ENCODE measurements at regions not wholly inside any gene's neighbourhood (a gene's known extent, or its start where the extent isn't known, plus 50 kb on each side); places are given as distances from the start of the nearest gene placed in this dataset.
"Not testable (repeated sequence)": the region's sequence is repeated elsewhere in the genome, so short reads cannot be mapped to it uniquely, and the experiment has no call there.

DNA sequence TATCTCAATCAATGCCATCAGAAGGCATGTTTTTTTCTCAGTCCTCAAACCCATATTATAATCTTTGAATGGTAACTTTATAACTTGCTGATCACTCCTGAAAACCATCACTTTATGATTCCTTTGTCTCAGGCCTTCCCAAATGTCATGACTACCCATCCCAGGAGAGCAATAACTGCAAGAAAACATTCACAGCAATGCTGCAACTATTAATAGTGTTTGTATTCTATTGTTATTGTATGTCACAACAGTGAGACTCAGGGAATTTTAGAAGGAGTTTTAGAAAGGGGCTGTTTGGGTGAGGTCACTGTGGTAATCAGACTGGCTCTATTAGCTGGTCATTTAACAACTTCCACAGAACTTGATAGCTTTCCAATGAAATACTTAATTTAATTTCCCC is 301.4 kb upstream of the TBX18 start:
- Histone ChIP-seq H3K9ac (ENCODE audit: insufficient read length) (no peak overlapping the region), H3K4me3 (no peak overlapping the region), H3K9me3 (ENCODE audit: low read depth, low read length) (no peaks in the 10 kb centered on the region), H3K27ac (no peak overlapping the region), H3K36me3 (ENCODE audit: insufficient read depth, low read length) (no peaks in the 10 kb centered on the region)
- DNase-seq (ENCODE audit: low read depth, low spot score): no peak
- no peak for TF ChIP-seq POLR2AphosphoS5 (IDR thresholded peaks at IDR 0.05; ENCODE audit: borderline replicate concordance, low read depth, low read length)
- no peak for TF ChIP-seq EZH2 (IDR thresholded peaks at IDR 0.05)
- no peak for TF ChIP-seq FOXP2 (optimal IDR thresholded peaks at IDR 0.05; ENCODE audit: control extremely low read depth, extremely low read length, insufficient read depth)

DNA sequence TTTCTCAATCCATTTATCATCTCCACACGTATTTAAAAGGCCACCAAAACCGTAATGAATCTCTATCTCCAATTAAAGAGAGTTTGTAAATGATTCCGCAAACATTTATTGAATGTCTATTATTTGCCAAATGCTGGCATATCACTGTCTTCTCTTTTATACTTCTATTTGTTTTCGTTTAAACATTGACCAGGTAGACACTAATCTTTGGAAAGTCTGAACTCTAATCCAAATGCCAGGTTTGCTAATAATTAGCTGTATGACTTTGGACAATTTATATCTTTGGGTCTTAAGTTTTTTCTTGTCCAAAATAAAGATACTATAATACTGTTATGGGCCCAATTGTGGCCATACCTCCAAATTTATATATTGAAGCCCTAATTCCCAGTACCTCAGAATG is 299.2 kb upstream of the TBX18 start:
- TF ChIP-seq EZH2 (IDR thresholded peaks at IDR 0.05) (no peak), POLR2AphosphoS5 (IDR thresholded peaks at IDR 0.05; ENCODE audit: borderline replicate concordance, low read depth, low read length) (no peak), FOXP2 (optimal IDR thresholded peaks at IDR 0.05; ENCODE audit: control extremely low read depth, extremely low read length, insufficient read depth) (no peak)
- Histone ChIP-seq H3K9ac (ENCODE audit: insufficient read length) (no peak overlapping the region), H3K4me3 (no peak overlapping the region), H3K27ac (no peak overlapping the region), H3K9me3 (ENCODE audit: low read depth, low read length) (no peaks in the 10 kb centered on the region), H3K36me3 (ENCODE audit: insufficient read depth, low read length) (no peaks in the 10 kb centered on the region)
- DNase-seq (ENCODE audit: low read depth, low spot score): no peak

DNA sequence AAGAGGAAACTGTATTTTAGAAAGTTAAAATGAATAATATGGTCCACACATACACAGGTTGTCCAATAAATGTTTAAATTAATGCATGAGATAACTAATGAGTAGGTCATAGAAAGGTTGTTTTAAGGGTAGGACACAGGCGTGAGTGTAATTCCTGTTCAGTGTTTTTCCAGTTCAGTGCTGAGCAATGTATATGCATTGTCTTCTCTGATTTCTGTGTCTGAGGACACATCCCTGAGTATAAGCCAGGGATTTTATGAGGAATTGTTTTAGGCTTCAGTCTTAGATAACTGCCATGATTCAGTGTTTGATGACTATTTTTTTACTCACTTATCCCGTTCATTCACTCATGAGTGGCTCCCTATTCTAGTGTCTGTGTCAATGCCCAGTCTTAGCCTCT is 298.5 kb upstream of the TBX18 start:
- Histone ChIP-seq H3K4me3 (no peak overlapping the region), H3K9ac (ENCODE audit: insufficient read length) (no peak overlapping the region), H3K36me3 (ENCODE audit: insufficient read depth, low read length) (no peaks in the 10 kb centered on the region), H3K27ac (no peak overlapping the region; the same call in 1 of the 2 replicates), H3K9me3 (ENCODE audit: low read depth, low read length) (no peaks in the 10 kb centered on the region)
- no peak for DNase-seq (ENCODE audit: low read depth, low spot score)
- TF ChIP-seq POLR2AphosphoS5 (IDR thresholded peaks at IDR 0.05; ENCODE audit: borderline replicate concordance, low read depth, low read length) (no peak), EZH2 (IDR thresholded peaks at IDR 0.05) (no peak), FOXP2 (optimal IDR thresholded peaks at IDR 0.05; ENCODE audit: control extremely low read depth, extremely low read length, insufficient read depth) (no peak)

DNA sequence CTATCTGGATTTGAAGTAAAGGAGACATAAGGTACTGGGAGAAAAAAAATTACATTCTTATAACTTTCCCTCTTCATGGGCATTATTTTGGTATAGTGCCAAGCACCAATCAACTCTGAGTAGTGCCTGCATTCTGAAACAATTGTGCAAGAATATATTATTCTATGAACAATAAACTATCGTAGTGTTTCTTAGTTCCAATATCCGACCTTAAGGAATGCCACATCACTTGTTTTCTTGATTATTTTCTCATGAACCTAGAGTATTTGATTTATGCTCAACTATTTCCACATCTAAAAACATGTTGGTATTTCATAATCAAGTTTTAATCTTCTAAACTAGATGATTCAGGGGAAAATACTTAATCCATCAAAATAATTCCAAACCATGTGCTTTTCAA is 294.4 kb upstream of the TBX18 start:
- DNase-seq (ENCODE audit: low read depth, low spot score): no peak
- no peaks in the 10 kb centered on the region for H3K9me3 ChIP-seq (ENCODE audit: low read depth, low read length)
- H3K36me3 ChIP-seq (ENCODE audit: insufficient read depth, low read length): no peaks in the 10 kb centered on the region
- H3K27ac ChIP-seq: no peak overlapping the region
- H3K4me3 ChIP-seq: no peak overlapping the region
- no peak overlapping the region for H3K9ac ChIP-seq (ENCODE audit: insufficient read length)
- TF ChIP-seq FOXP2 (optimal IDR thresholded peaks at IDR 0.05; ENCODE audit: control extremely low read depth, extremely low read length, insufficient read depth) (no peak), POLR2AphosphoS5 (IDR thresholded peaks at IDR 0.05; ENCODE audit: borderline replicate concordance, low read depth, low read length) (no peak), EZH2 (IDR thresholded peaks at IDR 0.05) (no peak)

DNA sequence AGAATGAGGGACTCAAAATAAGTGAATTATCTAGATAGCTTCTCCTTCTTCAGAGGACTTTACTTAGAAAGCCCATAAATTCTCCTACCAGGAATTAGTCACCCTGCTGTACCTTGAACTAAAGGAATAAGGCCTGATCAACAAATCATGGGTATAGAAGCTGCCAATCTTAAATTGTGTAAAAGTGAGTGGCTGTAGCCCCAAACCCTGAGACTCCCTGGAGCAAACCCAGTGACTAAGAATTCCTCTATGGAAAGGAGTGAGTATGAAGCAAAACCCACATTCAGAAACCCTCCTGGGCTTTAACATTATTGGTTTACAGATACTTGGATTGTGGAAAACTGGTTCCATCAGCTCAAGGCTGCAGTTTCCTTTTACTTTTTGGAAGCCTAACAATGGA is 285.8 kb upstream of the TBX18 start:
- no peak overlapping the region for H3K4me3 ChIP-seq
- DNase-seq (ENCODE audit: low read depth, low spot score): no peak
- H3K9me3 ChIP-seq (ENCODE audit: low read depth, low read length): no peaks in the 10 kb centered on the region
- TF ChIP-seq EZH2 (IDR thresholded peaks at IDR 0.05) (no peak), POLR2AphosphoS5 (IDR thresholded peaks at IDR 0.05; ENCODE audit: borderline replicate concordance, low read depth, low read length) (no peak), FOXP2 (optimal IDR thresholded peaks at IDR 0.05; ENCODE audit: control extremely low read depth, extremely low read length, insufficient read depth) (no peak)
- H3K27ac ChIP-seq: no peak overlapping the region
- H3K36me3 ChIP-seq (ENCODE audit: insufficient read depth, low read length): no peaks in the 10 kb centered on the region
- H3K9ac ChIP-seq (ENCODE audit: insufficient read length): no peak overlapping the region

DNA sequence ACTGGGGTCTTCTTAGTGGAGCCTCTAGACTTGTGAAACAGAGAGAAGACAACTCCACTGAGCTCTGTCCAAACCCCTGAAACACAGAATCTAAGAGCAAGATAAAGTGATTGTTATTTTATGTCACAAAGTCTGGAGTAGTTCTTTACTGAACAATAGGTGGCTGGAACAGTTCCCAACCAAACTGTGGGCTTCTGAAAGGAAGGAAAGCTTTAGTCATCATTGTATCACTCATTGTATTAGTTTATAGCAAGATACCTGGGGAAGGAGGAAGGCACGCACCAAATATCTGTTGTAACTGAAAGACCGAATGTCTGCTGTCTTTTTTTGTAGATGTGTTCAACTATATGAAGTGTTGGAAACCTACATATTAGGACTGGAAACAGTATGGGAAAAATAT is 284.9 kb upstream of the TBX18 start:
- TF ChIP-seq POLR2AphosphoS5 (IDR thresholded peaks at IDR 0.05; ENCODE audit: borderline replicate concordance, low read depth, low read length) (no peak), EZH2 (IDR thresholded peaks at IDR 0.05) (no peak), FOXP2 (optimal IDR thresholded peaks at IDR 0.05; ENCODE audit: control extremely low read depth, extremely low read length, insufficient read depth) (no peak)
- Histone ChIP-seq H3K9ac (ENCODE audit: insufficient read length) (no peak overlapping the region), H3K9me3 (ENCODE audit: low read depth, low read length) (no peaks in the 10 kb centered on the region), H3K36me3 (ENCODE audit: insufficient read depth, low read length) (no peaks in the 10 kb centered on the region), H3K4me3 (no peak overlapping the region), H3K27ac (no peak overlapping the region)
- DNase-seq (ENCODE audit: low read depth, low spot score): no peak

DNA sequence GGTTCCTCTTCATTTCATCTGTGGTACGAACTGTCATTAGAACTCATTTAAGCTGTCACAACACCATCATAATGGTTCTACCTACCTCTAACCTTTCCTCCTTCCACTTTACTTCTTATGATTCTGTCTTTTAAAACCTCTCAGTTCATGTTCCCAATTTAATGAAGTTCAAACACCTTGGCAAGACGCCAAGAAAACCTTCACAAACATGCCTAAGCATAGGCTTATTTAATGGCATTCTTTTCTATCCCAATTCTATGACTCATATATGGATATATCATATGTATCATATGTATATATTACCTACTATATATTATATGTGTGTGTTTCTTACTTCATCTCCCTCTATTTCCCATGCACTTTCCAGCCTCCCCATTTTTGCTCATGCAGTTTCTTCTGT is 283.4 kb upstream of the TBX18 start:
- Histone ChIP-seq H3K9ac (ENCODE audit: insufficient read length) (no peak overlapping the region), H3K36me3 (ENCODE audit: insufficient read depth, low read length) (no peaks in the 10 kb centered on the region), H3K9me3 (ENCODE audit: low read depth, low read length) (no peaks in the 10 kb centered on the region), H3K4me3 (no peak overlapping the region), H3K27ac (no peak overlapping the region)
- DNase-seq (ENCODE audit: low read depth, low spot score): no peak
- no peak for TF ChIP-seq EZH2 (IDR thresholded peaks at IDR 0.05)
- TF ChIP-seq POLR2AphosphoS5 (IDR thresholded peaks at IDR 0.05; ENCODE audit: borderline replicate concordance, low read depth, low read length): no peak
- no peak for TF ChIP-seq FOXP2 (optimal IDR thresholded peaks at IDR 0.05; ENCODE audit: control extremely low read depth, extremely low read length, insufficient read depth)

DNA sequence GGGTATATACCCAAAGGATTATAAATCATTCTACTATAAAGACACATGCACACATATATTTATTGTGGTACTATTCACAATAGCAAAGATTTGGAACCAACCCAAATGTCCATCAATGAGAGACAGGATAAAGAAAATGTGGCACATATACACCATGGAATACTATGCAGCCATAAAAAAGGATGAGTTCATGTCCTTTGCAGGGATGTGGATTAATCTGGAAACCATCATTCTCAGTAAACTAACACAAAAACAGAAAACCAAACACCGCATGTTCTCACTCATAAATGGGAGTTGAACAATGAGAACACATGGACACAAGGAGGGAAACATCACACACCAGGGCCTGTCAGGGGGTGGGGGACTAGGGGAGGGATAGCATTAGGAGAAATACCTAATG is 281.4 kb upstream of the TBX18 start:
- H3K9ac ChIP-seq (ENCODE audit: insufficient read length); H3K27ac ChIP-seq; H3K9me3 ChIP-seq (ENCODE audit: low read depth, low read length); DNase-seq (ENCODE audit: low read depth, low spot score); H3K36me3 ChIP-seq (ENCODE audit: insufficient read depth, low read length); H3K4me3 ChIP-seq: not testable (repeated sequence)

DNA sequence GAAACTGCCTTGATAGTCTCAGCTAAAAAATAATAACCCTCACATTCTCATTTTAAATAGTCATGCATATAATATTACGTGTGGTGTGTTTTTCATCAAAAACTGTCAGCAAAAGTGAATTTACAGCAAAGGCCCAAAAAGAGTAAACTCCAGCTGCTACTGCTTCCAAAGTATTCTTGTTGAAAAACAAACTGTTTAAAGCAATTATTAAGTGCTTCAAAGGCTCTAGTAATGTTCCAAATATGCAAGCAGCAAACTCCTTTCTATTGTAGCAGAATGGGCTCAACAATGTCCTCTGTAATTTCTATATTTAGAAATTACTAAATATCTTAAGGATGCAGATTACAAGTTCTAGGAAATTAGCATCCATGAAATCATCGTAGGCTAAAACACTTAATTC is 280.0 kb upstream of the TBX18 start:
- no peak for TF ChIP-seq POLR2AphosphoS5 (IDR thresholded peaks at IDR 0.05; ENCODE audit: borderline replicate concordance, low read depth, low read length)
- TF ChIP-seq FOXP2 (optimal IDR thresholded peaks at IDR 0.05; ENCODE audit: control extremely low read depth, extremely low read length, insufficient read depth): no peak
- no peak for TF ChIP-seq EZH2 (IDR thresholded peaks at IDR 0.05)
- Histone ChIP-seq H3K27ac (no peak overlapping the region), H3K9ac (ENCODE audit: insufficient read length) (no peak overlapping the region), H3K36me3 (ENCODE audit: insufficient read depth, low read length) (no peaks in the 10 kb centered on the region), H3K9me3 (ENCODE audit: low read depth, low read length) (no peaks in the 10 kb centered on the region), H3K4me3 (no peak overlapping the region)
- no peak for DNase-seq (ENCODE audit: low read depth, low spot score)
